Smooth muscle cell (in vitro differentiated cells): ENCODE measurements at regions not wholly inside any gene's neighbourhood (a gene's known extent, or its start where the extent isn't known, plus 50 kb on each side); places are given as distances from the start of the nearest gene placed in this dataset.

Experiments
- DNase-seq: peaks from one replicate; lab custom pipeline; 2025; ENCODE audit not compliant: unreplicated experiment; lab: John Stamatoyannopoulos, UW
- H2AFZ ChIP-seq: fragments of 200-600 bp; sonication (generic); 2 replicates; pipeline ENCODE4 v1.6.0; 2016; ENCODE audit warnings: antibody characterized with exemption, low read depth, mild to moderate bottlenecking
- H3F3A ChIP-seq: fragments of 200-600 bp; sonication (generic); 2 replicates; pipeline ENCODE4 v1.6.0; 2017; ENCODE audit warnings: antibody characterized with exemption, low read depth
- H3K27ac ChIP-seq: fragments of 200-600 bp; sonication (generic); 2 replicates; pipeline ENCODE4 v1.5.1; 2016; ENCODE audit warnings: low read depth, mild to moderate bottlenecking
- H3K27me3 ChIP-seq: fragments of 200-600 bp; sonication (generic); 2 replicates; pipeline ENCODE4 v1.6.1; 2016; ENCODE audit warnings: low read depth, mild to moderate bottlenecking
- H3K36me3 ChIP-seq: fragments of 200-600 bp; sonication (generic); 2 replicates; pipeline ENCODE4 v1.5.1; 2016; ENCODE audit warnings: low read depth
- H3K4me1 ChIP-seq: fragments of 200-600 bp; sonication (generic); 2 replicates; pipeline ENCODE4 v1.5.1; 2016; ENCODE audit warnings: low read depth
- H3K4me2 ChIP-seq: fragments of 200-600 bp; sonication (generic); 2 replicates; pipeline ENCODE4 v1.6.0; 2016; ENCODE audit warnings: mild to moderate bottlenecking
- H3K4me3 ChIP-seq: fragments of 200-600 bp; sonication (generic); 2 replicates; pipeline ENCODE4 v1.5.1; 2016; ENCODE audit warnings: mild to moderate bottlenecking
- H3K79me2 ChIP-seq: fragments of 200-600 bp; sonication (generic); 2 replicates; pipeline ENCODE4 v1.6.0; 2016; ENCODE audit warnings: low read depth, mild to moderate bottlenecking
- H3K9ac ChIP-seq: fragments of 200-600 bp; sonication (generic); 2 replicates; pipeline ENCODE4 v1.6.0; 2016; ENCODE audit warnings: low read depth
- H3K9me3 ChIP-seq: fragments of 200-600 bp; sonication (generic); replicated peaks from 2 replicates; pipeline ENCODE4 v1.5.1; 2016; ENCODE audit warnings: low read depth
- H4K20me1 ChIP-seq: fragments of 200-600 bp; sonication (generic); 2 replicates; pipeline ENCODE4 v1.6.0; 2016; ENCODE audit warnings: low read depth
- WGBS: methylation state at CpG from one replicate; pipeline ENCODE4 v1.1.7; 2016; ENCODE audit warnings: low lambda C conversion rate; 5-methylcytosine and 5-hydroxymethylcytosine counted together
- TF ChIP-seq, protein P1 (sequence below): fragments of 200-600 bp; sonication (generic); IDR thresholded peaks from 2 replicates; pipeline ENCODE4 v1.5.1; 2017; ENCODE audit warnings: borderline replicate concordance, mild to moderate bottlenecking, antibody characterized with exemption; ENCODE audit not compliant: insufficient read depth, poor library complexity, severe bottlenecking

DNA sequence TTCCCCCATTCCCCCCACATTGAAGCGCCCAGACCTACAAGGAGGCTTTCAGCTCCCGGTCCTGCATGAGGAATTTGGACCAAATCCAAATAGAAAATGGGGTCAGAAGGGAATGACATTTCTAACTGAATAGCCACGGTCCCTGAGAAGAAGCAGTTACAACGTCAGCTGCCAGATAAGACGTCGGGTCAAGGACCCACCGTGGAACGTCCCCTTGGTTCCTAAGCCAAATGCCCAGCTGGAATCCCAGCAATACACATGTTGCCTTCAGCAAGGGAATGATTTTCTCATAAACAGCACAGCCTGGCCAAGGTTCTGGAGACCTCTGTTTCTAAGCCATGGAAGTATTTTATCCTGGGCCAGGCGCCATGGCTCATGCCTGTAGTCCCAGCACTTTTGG lies 109.1 kb upstream of the PEG3 start:
- H3K9me3 ChIP-seq, result peaks cover 16% of the 10 kb centered on the region
- no peak overlapping the region for H3K9ac ChIP-seq
- H3K27ac ChIP-seq, result no peak overlapping the region
- no peaks in the 10 kb centered on the region for H3K4me1 ChIP-seq
- 87% methylated on average over 9 of the region's 9 CpGs for WGBS
- no peaks in the 10 kb centered on the region for H3K36me3 ChIP-seq
- no peak for DNase-seq
- no peak overlapping the region for H3K4me2 ChIP-seq
- H4K20me1 ChIP-seq, result no peaks in the 10 kb centered on the region
- H3K79me2 ChIP-seq, result no peaks in the 10 kb centered on the region
- H2AFZ ChIP-seq, result no peak overlapping the region
- TF ChIP-seq, protein P1, sequence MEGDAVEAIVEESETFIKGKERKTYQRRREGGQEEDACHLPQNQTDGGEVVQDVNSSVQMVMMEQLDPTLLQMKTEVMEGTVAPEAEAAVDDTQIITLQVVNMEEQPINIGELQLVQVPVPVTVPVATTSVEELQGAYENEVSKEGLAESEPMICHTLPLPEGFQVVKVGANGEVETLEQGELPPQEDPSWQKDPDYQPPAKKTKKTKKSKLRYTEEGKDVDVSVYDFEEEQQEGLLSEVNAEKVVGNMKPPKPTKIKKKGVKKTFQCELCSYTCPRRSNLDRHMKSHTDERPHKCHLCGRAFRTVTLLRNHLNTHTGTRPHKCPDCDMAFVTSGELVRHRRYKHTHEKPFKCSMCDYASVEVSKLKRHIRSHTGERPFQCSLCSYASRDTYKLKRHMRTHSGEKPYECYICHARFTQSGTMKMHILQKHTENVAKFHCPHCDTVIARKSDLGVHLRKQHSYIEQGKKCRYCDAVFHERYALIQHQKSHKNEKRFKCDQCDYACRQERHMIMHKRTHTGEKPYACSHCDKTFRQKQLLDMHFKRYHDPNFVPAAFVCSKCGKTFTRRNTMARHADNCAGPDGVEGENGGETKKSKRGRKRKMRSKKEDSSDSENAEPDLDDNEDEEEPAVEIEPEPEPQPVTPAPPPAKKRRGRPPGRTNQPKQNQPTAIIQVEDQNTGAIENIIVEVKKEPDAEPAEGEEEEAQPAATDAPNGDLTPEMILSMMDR, result no peak
- H3F3A ChIP-seq, result no peaks in the 10 kb centered on the region
- H3K27me3 ChIP-seq, result no peaks in the 10 kb centered on the region
- no peak overlapping the region for H3K4me3 ChIP-seq

DNA sequence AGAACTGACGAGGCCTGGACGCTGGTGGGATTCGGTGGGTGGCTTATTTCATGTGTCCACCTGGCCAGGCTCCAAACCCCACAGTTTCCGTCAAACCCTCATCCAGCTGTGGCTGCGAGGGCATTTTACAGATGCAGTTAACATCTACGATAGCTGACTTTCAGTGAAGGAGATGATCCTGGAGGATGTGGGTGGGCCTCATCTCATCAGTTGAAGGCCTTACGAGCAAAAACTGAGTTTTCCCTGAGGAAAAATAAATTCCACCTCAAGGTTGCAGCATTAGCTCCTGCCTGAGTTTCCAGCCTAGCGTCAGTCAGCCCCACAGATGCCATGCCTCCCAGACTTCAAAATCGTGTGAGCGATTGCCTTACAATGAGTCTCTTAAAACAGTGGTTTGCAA lies 111.1 kb upstream of the PEG3 start:
- Histone ChIP-seq H2AFZ (no peak overlapping the region), H3K27me3 (no peaks in the 10 kb centered on the region), H3K27ac (no peak overlapping the region), H3K4me1 (no peaks in the 10 kb centered on the region), H3K9ac (no peak overlapping the region), H3K4me3 (no peak overlapping the region), H3F3A (no peaks in the 10 kb centered on the region), H4K20me1 (no peaks in the 10 kb centered on the region), H3K79me2 (no peaks in the 10 kb centered on the region), H3K9me3 (peaks cover 21% of the 10 kb centered on the region), H3K4me2 (no peak overlapping the region), H3K36me3 (no peaks in the 10 kb centered on the region)
- TF ChIP-seq, protein P1, result no peak
- WGBS, result 87% methylated on average over 10 of the region's 10 CpGs
- no peak for DNase-seq

DNA sequence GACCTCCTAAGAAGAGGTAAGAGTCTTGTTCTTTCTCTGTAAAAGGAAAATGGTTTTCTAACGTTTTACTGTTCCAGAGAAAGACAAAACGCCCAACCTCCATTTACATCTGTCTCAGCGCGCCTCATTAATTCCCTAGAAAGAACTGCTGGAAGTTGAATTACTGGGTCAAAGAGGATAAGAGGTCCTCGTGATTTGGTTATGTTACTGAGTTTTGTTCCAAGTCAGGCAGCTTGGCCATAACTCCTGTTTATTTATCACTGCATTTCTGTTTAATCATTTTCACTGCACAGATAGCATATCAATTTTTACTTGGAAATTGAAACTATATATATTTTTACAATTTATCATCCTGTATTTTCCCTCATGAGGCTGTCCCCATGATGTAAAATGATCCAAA lies 112.9 kb upstream of the PEG3 start:
- Histone ChIP-seq H3K4me1 (no peaks in the 10 kb centered on the region), H3K4me3 (no peak overlapping the region), H3F3A (no peaks in the 10 kb centered on the region), H3K27ac (no peak overlapping the region), H3K79me2 (no peaks in the 10 kb centered on the region), H3K36me3 (no peaks in the 10 kb centered on the region), H3K4me2 (no peak overlapping the region), H3K27me3 (no peaks in the 10 kb centered on the region), H3K9me3 (peaks cover 23% of the 10 kb centered on the region), H2AFZ (no peak overlapping the region), H3K9ac (no peak overlapping the region), H4K20me1 (no peaks in the 10 kb centered on the region)
- TF ChIP-seq, protein P1, result no peak
- WGBS, result 66% methylated on average over 5 of the region's 5 CpGs
- DNase-seq, result no peak

DNA sequence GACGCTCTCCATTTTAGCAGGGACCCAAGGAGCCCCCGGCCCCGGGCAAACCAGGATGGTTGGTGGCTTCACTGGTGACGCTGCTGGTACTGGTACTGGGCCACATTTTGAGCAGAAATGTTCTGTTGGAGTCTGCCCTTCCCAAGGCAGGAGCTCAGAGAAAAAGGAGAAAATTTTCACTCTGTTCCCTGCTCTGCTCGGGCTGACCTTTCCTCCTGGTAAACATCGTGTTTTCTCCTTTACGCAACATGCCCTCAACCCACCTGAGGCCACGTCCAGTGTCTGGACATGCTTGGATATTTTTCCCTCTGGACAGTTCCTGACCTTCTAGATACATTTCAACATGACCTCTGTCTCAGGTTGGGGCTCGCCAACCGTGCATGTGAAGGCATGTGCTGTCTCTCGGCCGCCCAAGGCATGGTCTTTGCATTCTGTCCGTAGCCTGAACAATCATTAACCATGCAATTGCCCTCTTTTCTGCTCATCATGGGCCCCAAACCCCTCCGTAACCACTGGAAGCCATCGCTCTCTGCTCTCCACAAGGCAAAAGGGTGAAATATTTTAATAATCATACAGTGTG lies 115.2 kb upstream of the PEG3 start:
- no peaks in the 10 kb centered on the region for H3K4me1 ChIP-seq
- H2AFZ ChIP-seq, result no peak overlapping the region
- H4K20me1 ChIP-seq, result no peaks in the 10 kb centered on the region
- no peaks in the 10 kb centered on the region for H3K27me3 ChIP-seq
- peaks cover 19% of the 10 kb centered on the region for H3K9me3 ChIP-seq
- 79% methylated on average over 15 of the region's 15 CpGs for WGBS
- no peaks in the 10 kb centered on the region for H3F3A ChIP-seq
- H3K4me3 ChIP-seq, result no peak overlapping the region
- no peaks in the 10 kb centered on the region for H3K79me2 ChIP-seq
- no peak for DNase-seq
- no peak overlapping the region for H3K9ac ChIP-seq
- TF ChIP-seq, protein P1, result no peak
- no peak overlapping the region for H3K4me2 ChIP-seq
- no peaks in the 10 kb centered on the region for H3K36me3 ChIP-seq
- no peak overlapping the region for H3K27ac ChIP-seq
